Heart left ventricle (tissue), 13 donors: ENCODE measurements at regions not wholly inside any gene's neighbourhood (a gene's known extent, or its start where the extent isn't known, plus 50 kb on each side); places are given as distances from the start of the nearest gene placed in this dataset.

Source experiments
- CTCF ChIP-seq, 12 donors: fragments of 200-600 bp; sonication (generic) in 4 of 12; IDR thresholded peaks; one replicate each; pipeline versions ENCODE4 v1.5.0 to v1.8.0; 2018 to 2022; ENCODE audit warnings: antibody characterized with exemption in 12 of 12, mild to moderate bottlenecking in 5 of 12
- POLR2A ChIP-seq, 2 donors: fragments of 450-650 bp; IDR thresholded peaks; one replicate each; pipeline ENCODE4 v1.6.1; 2017; ENCODE audit warnings: antibody characterized with exemption in 2 of 2, mild to moderate bottlenecking in 2 of 2, moderate library complexity in 2 of 2
- donor health status: ischemic (EF 13 %, LVEDD 7.1; RV severe dilation, severe dysfunction).
- donor health status: DM: no; HTN: yes; CAD: no.
- donor health status: DM: no; HTN: no; CAD: no.
- donor health status: ischemic (EF 25% LVEDD 6.9; RV normal size, moderate dysfunction).
- donor health status: ischemic (EF 25% LVEDD 5.7; RV mildly dilated, moderate dysfunction).
- donor health status: ischemic (EF 35%, LVEDD 5.7; RV mildly dilated, moderate dysfunction).
- donor health status: nonischemic (EF 11% LVEDD 7.7; RV severe dilation, severe dysfunction).
- donor health status: DM: yes; HTN: yes; CAD: no.
- donor health status: PGD.
- donor health status: ischemic (EF 29% LVEDD 5.4; RV normal size, mild dysfunction).
- donor health status: nonischemic (EF 23%, LVEDD 6.1; RV moderate dilation, normal function).

- TF ChIP-seq POLR2A (IDR thresholded peaks at IDR 0.05) (no peak), CTCF (IDR thresholded peaks at IDR 0.05) (no peak)
Measured at GRCh38 chr9:135306699-135307098, 172.9 kb upstream of the PPP1R26 start.
